PFSK-1 (cell line): ENCODE measurements at regions not wholly inside any gene's neighbourhood (a gene's known extent, or its start where the extent isn't known, plus 50 kb on each side); places are given as distances from the start of the nearest gene placed in this dataset.

Source experiments
- FOXP2 ChIP-seq: optimal IDR thresholded peaks from 2 replicates; pipeline ENCODE3; 2011; ENCODE audit warnings: borderline replicate concordance, control low read depth, inconsistent platforms; ENCODE audit not compliant: insufficient read depth; ENCODE audit errors: extremely low read length, extremely low read depth
- POLR2AphosphoS5 ChIP-seq: IDR thresholded peaks from 2 replicates; pipeline ENCODE4 v1.6.1; 2012; ENCODE audit warnings: low read depth, mild to moderate bottlenecking, control low read depth, low read length, moderate library complexity
- SIN3A ChIP-seq: IDR thresholded peaks from 2 replicates; pipeline ENCODE4 v1.6.1; 2012; ENCODE audit warnings: mild to moderate bottlenecking, low read length, moderate library complexity, borderline replicate concordance; ENCODE audit not compliant: insufficient read depth
- TAF1 ChIP-seq: IDR thresholded peaks from 2 replicates; pipeline ENCODE4 v1.6.1; 2012; ENCODE audit warnings: low read length, control low read depth, borderline replicate concordance; ENCODE audit not compliant: insufficient read depth
- TF ChIP-seq, protein P1 (sequence below), 2 experiments: IDR thresholded peaks; 2 replicates each; pipeline versions ENCODE4 v1.6.1 to v1.8.0; 2011 to 2012; ENCODE audit warnings: low read depth in 2 of 2, low read length in 2 of 2, control low read depth in 1 of 2, inconsistent platforms in 1 of 2, mild to moderate bottlenecking in 1 of 2, moderate library complexity in 1 of 2; ENCODE audit not compliant: insufficient read depth in 1 of 2

DNA sequence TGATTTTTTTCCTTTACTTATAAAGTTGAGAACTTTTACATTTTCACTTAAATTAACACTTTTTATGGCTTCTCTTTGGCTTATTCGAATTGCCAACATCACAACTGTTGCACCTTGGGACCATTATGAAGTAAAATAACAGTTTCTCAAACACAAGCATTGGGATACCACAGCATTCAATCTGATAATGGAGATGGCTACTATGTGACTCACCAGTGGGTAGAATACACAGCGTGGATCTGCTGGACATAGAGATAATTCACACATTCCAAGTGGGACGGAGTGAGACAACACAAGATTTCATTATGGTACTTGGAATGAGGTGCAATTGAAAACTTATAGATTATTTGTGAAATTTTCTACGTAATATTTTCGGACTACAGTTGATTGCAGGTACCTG lies 68.0 kb downstream of the ADAMTS1 start:
- TF ChIP-seq TAF1: no peak
- TF ChIP-seq POLR2AphosphoS5: no peak
- no peak for TF ChIP-seq SIN3A
- TF ChIP-seq FOXP2: no peak
- TF ChIP-seq, protein P1, sequence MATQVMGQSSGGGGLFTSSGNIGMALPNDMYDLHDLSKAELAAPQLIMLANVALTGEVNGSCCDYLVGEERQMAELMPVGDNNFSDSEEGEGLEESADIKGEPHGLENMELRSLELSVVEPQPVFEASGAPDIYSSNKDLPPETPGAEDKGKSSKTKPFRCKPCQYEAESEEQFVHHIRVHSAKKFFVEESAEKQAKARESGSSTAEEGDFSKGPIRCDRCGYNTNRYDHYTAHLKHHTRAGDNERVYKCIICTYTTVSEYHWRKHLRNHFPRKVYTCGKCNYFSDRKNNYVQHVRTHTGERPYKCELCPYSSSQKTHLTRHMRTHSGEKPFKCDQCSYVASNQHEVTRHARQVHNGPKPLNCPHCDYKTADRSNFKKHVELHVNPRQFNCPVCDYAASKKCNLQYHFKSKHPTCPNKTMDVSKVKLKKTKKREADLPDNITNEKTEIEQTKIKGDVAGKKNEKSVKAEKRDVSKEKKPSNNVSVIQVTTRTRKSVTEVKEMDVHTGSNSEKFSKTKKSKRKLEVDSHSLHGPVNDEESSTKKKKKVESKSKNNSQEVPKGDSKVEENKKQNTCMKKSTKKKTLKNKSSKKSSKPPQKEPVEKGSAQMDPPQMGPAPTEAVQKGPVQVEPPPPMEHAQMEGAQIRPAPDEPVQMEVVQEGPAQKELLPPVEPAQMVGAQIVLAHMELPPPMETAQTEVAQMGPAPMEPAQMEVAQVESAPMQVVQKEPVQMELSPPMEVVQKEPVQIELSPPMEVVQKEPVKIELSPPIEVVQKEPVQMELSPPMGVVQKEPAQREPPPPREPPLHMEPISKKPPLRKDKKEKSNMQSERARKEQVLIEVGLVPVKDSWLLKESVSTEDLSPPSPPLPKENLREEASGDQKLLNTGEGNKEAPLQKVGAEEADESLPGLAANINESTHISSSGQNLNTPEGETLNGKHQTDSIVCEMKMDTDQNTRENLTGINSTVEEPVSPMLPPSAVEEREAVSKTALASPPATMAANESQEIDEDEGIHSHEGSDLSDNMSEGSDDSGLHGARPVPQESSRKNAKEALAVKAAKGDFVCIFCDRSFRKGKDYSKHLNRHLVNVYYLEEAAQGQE (IDR thresholded peaks at IDR 0.05; ENCODE audit: insufficient read depth in 1 of 2, low read depth in 2 of 2, low read length in 2 of 2): no peak

DNA sequence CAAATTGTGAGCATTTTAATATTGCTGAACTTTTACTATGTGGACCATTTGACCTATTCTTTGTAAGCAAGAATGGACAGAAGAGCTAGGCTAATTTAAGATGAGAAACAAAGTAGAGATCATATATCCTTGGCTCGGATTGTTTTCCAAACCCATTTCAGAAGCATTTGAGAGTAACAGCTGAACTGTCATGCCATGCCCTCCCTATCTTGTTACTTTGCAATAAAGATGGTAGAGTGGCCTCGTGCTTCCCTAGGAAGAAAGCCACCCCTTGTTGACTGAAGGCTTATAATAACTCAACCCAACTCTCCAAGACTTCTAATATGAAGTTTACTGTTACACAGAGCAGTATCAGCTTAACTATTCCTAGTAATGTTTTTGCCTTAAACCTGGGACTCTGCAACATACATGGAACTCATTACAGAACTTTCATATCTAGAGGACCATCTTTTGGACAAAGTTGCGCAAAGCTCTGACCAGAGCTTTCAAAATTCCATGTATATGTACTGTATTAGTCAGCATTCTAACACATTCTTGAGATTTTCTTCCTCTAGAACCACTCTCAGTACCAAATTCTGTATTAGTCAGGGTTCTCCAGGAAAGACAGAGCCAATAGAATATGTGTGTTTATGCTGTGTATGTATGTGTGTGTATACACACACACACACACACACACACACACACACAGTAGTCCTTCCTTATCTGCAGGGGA lies 68.7 kb downstream of the ADAMTS1 start:
- TF ChIP-seq TAF1: no peak
- TF ChIP-seq FOXP2: no peak
- no peak for TF ChIP-seq POLR2AphosphoS5
- TF ChIP-seq, protein P1 (IDR thresholded peaks at IDR 0.05; ENCODE audit: insufficient read depth in 1 of 2, low read depth in 2 of 2, low read length in 2 of 2): no peak
- TF ChIP-seq SIN3A: no peak

DNA sequence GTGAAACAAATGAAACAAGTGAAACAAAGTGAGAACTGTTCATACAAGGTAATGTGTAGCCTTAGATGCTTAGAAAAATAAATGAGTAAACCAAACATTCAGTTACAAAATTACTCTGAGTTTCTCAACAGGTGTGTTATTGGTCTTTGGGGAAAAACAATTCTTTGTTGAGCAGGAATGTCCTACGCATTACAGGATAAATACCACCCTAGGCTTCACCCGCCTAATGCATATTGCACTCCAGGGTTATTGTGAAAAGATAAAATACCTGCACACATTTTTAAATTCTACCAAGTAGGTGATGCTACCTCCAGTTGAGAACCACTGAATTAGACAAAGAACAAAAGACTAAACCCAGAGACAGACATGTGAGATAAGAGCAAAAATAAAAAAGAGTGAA lies 72.2 kb downstream of the ADAMTS1 start:
- TF ChIP-seq, protein P1 (IDR thresholded peaks at IDR 0.05; ENCODE audit: insufficient read depth in 1 of 2, low read depth in 2 of 2, low read length in 2 of 2): no peak
- TF ChIP-seq FOXP2: no peak
- TF ChIP-seq POLR2AphosphoS5: no peak
- no peak for TF ChIP-seq SIN3A
- no peak for TF ChIP-seq TAF1

DNA sequence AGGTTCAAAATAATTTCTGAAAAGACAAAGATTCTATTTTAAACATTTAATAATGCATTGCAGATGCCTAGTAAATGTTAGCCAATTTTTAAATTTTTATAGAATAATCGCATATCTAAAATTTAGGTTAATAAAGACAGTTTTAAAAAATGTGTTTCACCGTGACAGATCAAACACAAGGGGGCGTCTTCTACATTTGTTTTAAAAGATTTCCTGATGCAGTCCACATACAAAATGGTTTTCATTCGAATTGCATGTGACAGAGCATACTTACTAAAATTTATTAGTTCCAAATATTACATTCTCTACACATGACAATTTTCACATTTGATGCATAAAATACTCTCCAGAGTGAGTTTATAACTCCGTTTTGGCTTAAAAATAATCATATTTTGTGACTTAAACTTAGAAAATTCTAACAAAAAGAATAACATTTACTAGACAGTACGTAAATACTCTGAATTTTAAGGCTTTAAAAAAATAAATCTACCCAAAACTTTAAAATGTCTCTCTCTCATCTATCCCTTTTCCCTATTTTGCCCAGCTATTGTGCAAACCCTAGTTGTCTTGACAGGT lies 75.5 kb downstream of the ADAMTS1 start:
- no peak for TF ChIP-seq SIN3A
- TF ChIP-seq TAF1: no peak
- no peak for TF ChIP-seq POLR2AphosphoS5
- TF ChIP-seq FOXP2: no peak
- TF ChIP-seq, protein P1 (IDR thresholded peaks at IDR 0.05; ENCODE audit: insufficient read depth in 1 of 2, low read depth in 2 of 2, low read length in 2 of 2): no peak
